MM.1S (cell line): ENCODE measurements at regions not wholly inside any gene's neighbourhood (a gene's known extent, or its start where the extent isn't known, plus 50 kb on each side); places are given as distances from the start of the nearest gene placed in this dataset.

Source experiments
- CTCF ChIP-seq: fragments of 300-600 bp; sonication (generic); IDR thresholded peaks from 2 replicates; pipeline ENCODE4 v1.5.1; 2016; ENCODE audit warnings: antibody characterized with exemption, low read length, mixed read lengths
- EZH2 ChIP-seq: fragments of 300-600 bp; sonication (generic); optimal IDR thresholded peaks from 2 replicates; pipeline ENCODE3; 2017; ENCODE audit warnings: low read depth, mild to moderate bottlenecking, antibody characterized with exemption, low read length, mixed read lengths
- EZH2phosphoT487 ChIP-seq: fragments of 300-600 bp; sonication (generic); IDR thresholded peaks from 2 replicates; pipeline ENCODE4 v1.6.1; 2018; ENCODE audit warnings: antibody characterized with exemption, low read length

DNA sequence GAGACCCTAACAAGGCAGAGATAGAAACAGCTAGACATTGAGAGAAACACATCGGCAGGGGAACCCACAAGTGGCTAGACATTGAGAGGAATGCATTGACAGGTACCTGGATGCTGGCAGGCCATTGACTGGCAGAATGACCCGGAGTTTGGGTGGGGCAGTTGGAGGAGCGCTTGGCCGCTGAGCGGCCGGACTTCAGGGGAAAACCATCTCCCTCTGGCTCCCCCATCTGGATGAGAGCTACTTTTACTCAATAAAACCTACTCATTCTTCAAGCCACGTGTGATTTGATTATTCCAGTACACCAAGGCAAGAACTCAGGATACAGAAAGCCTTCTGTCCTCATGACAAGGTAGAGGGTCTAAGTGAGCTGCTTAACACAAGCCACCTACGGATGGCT is 473.4 kb downstream of the SLITRK5 start:
- TF ChIP-seq CTCF (no peak), EZH2phosphoT487 (no peak), EZH2 (no peak)
